ENCODE measurements at regions not wholly inside any gene's neighbourhood (a gene's known extent, or its start where the extent isn't known, plus 50 kb on each side); places are given as distances from the start of the nearest gene placed in this dataset.

DNA sequence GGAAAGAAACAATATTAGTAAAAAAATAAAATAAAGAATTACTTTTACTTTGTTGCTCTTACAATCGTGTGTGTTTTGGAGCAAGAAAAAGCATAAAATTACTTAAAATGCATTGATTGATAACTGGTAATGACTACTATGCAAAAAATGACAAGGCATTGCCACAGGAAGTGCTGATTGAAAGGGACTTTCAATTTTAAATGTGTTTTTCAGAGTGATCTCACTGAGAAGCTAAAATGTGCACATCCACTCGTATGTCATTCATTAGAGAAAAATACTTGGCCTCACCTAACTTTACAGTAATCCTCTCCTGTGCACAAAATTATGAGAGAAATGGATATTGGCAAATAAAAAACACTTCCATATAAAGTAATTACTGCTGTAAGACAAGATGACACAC lies 934.9 kb downstream of the SLITRK6 start:
- TF ChIP-seq POLR2A (IDR thresholded peaks at IDR 0.05; ENCODE audit: low read depth, low read length) (no peak), POLR2AphosphoS5 (IDR thresholded peaks at IDR 0.05; ENCODE audit: low read depth, low read length) (no peak), SPI1 (IDR thresholded peaks at IDR 0.05; ENCODE audit: low read depth, low read length) (no peak), POU2F2 (IDR thresholded peaks at IDR 0.05; ENCODE audit: low read depth, low read length) (no peak), TAF1 (IDR thresholded peaks at IDR 0.05; ENCODE audit: low read depth, low read length) (no peak), PAX5 (IDR thresholded peaks at IDR 0.05; ENCODE audit: insufficient read depth, low read length, severe bottlenecking) (no peak)

Data from GM12891 (cell line).